PC-3 (cell line): ENCODE measurements at regions not wholly inside any gene's neighbourhood (a gene's known extent, or its start where the extent isn't known, plus 50 kb on each side); places are given as distances from the start of the nearest gene placed in this dataset.
A peak's percentile ranks its signal among the peaks of the same experiment; 100 is the strongest.

Experiments used
- ATAC-seq: fragments of 200-7000 bp; cut with Tn5 transposase; 2 replicates; pipeline ENCODE4 v1.9.1; 2020; ENCODE audit warnings: mild to moderate bottlenecking, moderate library complexity
- BruUV-seq: library from RNA; stranded (reverse); fragments of 400-500 nt; replicated peaks from 2 replicates; lab custom pipeline; 2021; lab: Mats Ljungman, UMichigan
- CTCF ChIA-PET: fragments of 300-600 bp; sonication (Branson Sonifier 250); formaldehyde crosslinking; loops from one replicate; lab custom pipeline; 2022; ENCODE audit warnings: antibody characterized with exemption; lab: Charles Lee
- POLR2A ChIA-PET: fragments of 300-600 bp; sonication (Branson Sonifier 250); formaldehyde crosslinking; loops from one replicate; lab custom pipeline; 2022; ENCODE audit warnings: antibody characterized with exemption; ENCODE audit not compliant: unreplicated experiment; lab: Charles Lee
- DNase-seq: peaks from one replicate; pipeline ENCODE4 v3.0.0-alpha.2; 2015
- H2AFZ ChIP-seq: fragments of 300-600 bp; sonication (generic); 2 replicates; pipeline ENCODE4 v1.6.0; 2016; ENCODE audit warnings: antibody characterized with exemption, low read length
- H3F3A ChIP-seq: fragments of 300-600 bp; sonication (generic); one replicate; pipeline ENCODE4 v1.6.0; 2017; ENCODE audit warnings: antibody characterized with exemption, low read length, control low read depth, mild to moderate bottlenecking; ENCODE audit not compliant: unreplicated experiment
- H3K27ac ChIP-seq: fragments of 300-600 bp; sonication (generic); 2 replicates; pipeline ENCODE4 v1.5.1; 2016; ENCODE audit warnings: mild to moderate bottlenecking, low read length
- H3K27me3 ChIP-seq: fragments of 300-600 bp; sonication (generic); 2 replicates; pipeline ENCODE4 v1.6.1; 2016; ENCODE audit warnings: low read length, mixed read lengths
- H3K36me3 ChIP-seq: fragments of 300-600 bp; sonication (generic); 2 replicates; pipeline ENCODE4 v1.6.1; 2016; ENCODE audit warnings: low read depth, mixed run types, low read length, mixed read lengths
- H3K4me1 ChIP-seq: fragments of 300-600 bp; sonication (generic); 2 replicates; pipeline ENCODE4 v1.5.1; 2016; ENCODE audit warnings: low read length; ENCODE audit not compliant: insufficient read depth
- H3K4me2 ChIP-seq: fragments of 300-600 bp; sonication (generic); 2 replicates; pipeline ENCODE4 v1.6.0; 2016; ENCODE audit warnings: low read length
- H3K4me3 ChIP-seq: fragments of 300-600 bp; sonication (generic); 2 replicates; pipeline ENCODE4 v1.5.1; 2016; ENCODE audit warnings: mild to moderate bottlenecking, low read length, mixed read lengths
- H3K79me2 ChIP-seq: fragments of 300-600 bp; sonication (generic); 2 replicates; pipeline ENCODE4 v1.6.1; 2017; ENCODE audit warnings: low read length, mixed read lengths
- H3K9ac ChIP-seq: fragments of 300-600 bp; sonication (generic); 2 replicates; pipeline ENCODE4 v1.6.0; 2016; ENCODE audit warnings: mild to moderate bottlenecking, low read length
- H3K9me2 ChIP-seq: fragments of 300-600 bp; sonication (generic); replicated peaks from 2 replicates; pipeline ENCODE4 v1.6.1; 2016; ENCODE audit warnings: mixed run types, low read length, mixed read lengths
- H3K9me3 ChIP-seq: fragments of 300-600 bp; sonication (generic); 2 replicates; pipeline ENCODE4 v1.6.1; 2016; ENCODE audit warnings: low read length, mixed read lengths
- H4K20me1 ChIP-seq: fragments of 300-600 bp; sonication (generic); 2 replicates; pipeline ENCODE4 v1.6.1; 2016; ENCODE audit warnings: low read length, mixed read lengths
- CTCF ChIP-seq: fragments of 300-600 bp; sonication (generic); conservative IDR thresholded peaks from 2 replicates; pipeline ENCODE4 v1.5.1; 2017; ENCODE audit warnings: antibody characterized with exemption, low read depth, mild to moderate bottlenecking, low read length
- EZH2 ChIP-seq: fragments of 300-600 bp; sonication (generic); IDR thresholded peaks from one replicate; pipeline ENCODE4 v1.6.1; 2017; ENCODE audit warnings: antibody characterized with exemption, mild to moderate bottlenecking, low read length; ENCODE audit not compliant: unreplicated experiment
- EZH2phosphoT487 ChIP-seq: fragments of 300-600 bp; sonication (generic); IDR thresholded peaks from 2 replicates; pipeline ENCODE4 v1.6.1; 2018; ENCODE audit warnings: mild to moderate bottlenecking, antibody characterized with exemption, low read length, borderline replicate concordance
- intact Hi-C: fragments of 100-400 bp; cut with micrococcal nuclease; formaldehyde crosslinking; loops from 2 replicates; pipeline ENCODE4 v1.9.0; 2023

GRCh38 chr9:119968836-119969707, 599.8 kb upstream of the BRINP1 start:
- CTCF ChIA-PET, result no interaction called here
- peak; percentile 43 for DNase-seq
- no peaks in the 10 kb centered on the region for H3K4me1 ChIP-seq
- no peaks in the 10 kb centered on the region for H3F3A ChIP-seq
- POLR2A ChIA-PET, result no interaction called here
- H3K4me3 ChIP-seq, result no peak overlapping the region
- no peak for TF ChIP-seq EZH2phosphoT487
- TF ChIP-seq CTCF, result peak; percentile 81
- intact Hi-C loops, result loop anchor here (10.0 kb wide), 1 partner anchor 506 kb away; no protein-coding TSS in a partner anchor
- H3K9me3 ChIP-seq, result no peaks in the 10 kb centered on the region
- no peak overlapping the region for H3K9ac ChIP-seq
- ATAC-seq, result peak; percentile 59
- no peaks in the 10 kb centered on the region for H3K27me3 ChIP-seq
- H3K36me3 ChIP-seq, result no peaks in the 10 kb centered on the region
- no peak overlapping the region for H3K4me2 ChIP-seq
- no peaks in the 10 kb centered on the region for H3K79me2 ChIP-seq
- BruUV-seq, result no TSS peak
- H4K20me1 ChIP-seq, result no peaks in the 10 kb centered on the region
- no peak overlapping the region for H3K27ac ChIP-seq
- no peak overlapping the region for H2AFZ ChIP-seq
- no peaks in the 10 kb centered on the region for H3K9me2 ChIP-seq

GRCh38 chr9:119967867-119968535, 598.8 kb upstream of the BRINP1 start:
- POLR2A ChIA-PET, result no interaction called here
- H3K79me2 ChIP-seq, result no peaks in the 10 kb centered on the region
- no peak overlapping the region for H3K4me2 ChIP-seq
- H2AFZ ChIP-seq, result no peak overlapping the region
- H3K4me3 ChIP-seq, result no peak overlapping the region
- H3F3A ChIP-seq, result no peaks in the 10 kb centered on the region
- H3K27ac ChIP-seq, result no peak overlapping the region
- CTCF ChIA-PET, result no interaction called here
- no peaks in the 10 kb centered on the region for H3K4me1 ChIP-seq
- no TSS peak for BruUV-seq
- ATAC-seq (no peak), DNase-seq (no peak)
- intact Hi-C loops, result loop anchor here (10.0 kb wide), 1 partner anchor 507 kb away; no protein-coding TSS in a partner anchor
- no peaks in the 10 kb centered on the region for H3K27me3 ChIP-seq
- H4K20me1 ChIP-seq, result no peaks in the 10 kb centered on the region
- TF ChIP-seq CTCF, result no peak
- TF ChIP-seq EZH2phosphoT487, result no peak
- no peak for TF ChIP-seq EZH2
- H3K9me2 ChIP-seq, result no peaks in the 10 kb centered on the region
- H3K36me3 ChIP-seq, result no peaks in the 10 kb centered on the region
- no peaks in the 10 kb centered on the region for H3K9me3 ChIP-seq
- H3K9ac ChIP-seq, result no peak overlapping the region

GRCh38 chr9:119963798-119964372, 594.6 kb upstream of the BRINP1 start:
- H3K36me3 ChIP-seq, result no peaks in the 10 kb centered on the region
- ChIA-PET POLR2A (no interaction called here), CTCF (no interaction called here)
- H3K27ac ChIP-seq, result no peak overlapping the region
- H3K27me3 ChIP-seq, result no peaks in the 10 kb centered on the region
- H3K4me2 ChIP-seq, result no peak overlapping the region
- BruUV-seq, result no TSS peak
- TF ChIP-seq EZH2, result no peak
- TF ChIP-seq CTCF, result no peak
- no peak for TF ChIP-seq EZH2phosphoT487
- no peak overlapping the region for H3K4me3 ChIP-seq
- H3K9ac ChIP-seq, result no peak overlapping the region
- DNase-seq, result peak; percentile 40
- no peaks in the 10 kb centered on the region for H3K9me2 ChIP-seq
- no peaks in the 10 kb centered on the region for H3K9me3 ChIP-seq
- no peak overlapping the region for H2AFZ ChIP-seq
- H3F3A ChIP-seq, result no peaks in the 10 kb centered on the region
- no peaks in the 10 kb centered on the region for H4K20me1 ChIP-seq
- intact Hi-C loops, result loop anchor here (5.0 to 10.0 kb wide), 2 partner anchors 383 to 511 kb away; no protein-coding TSS in a partner anchor
- H3K79me2 ChIP-seq, result no peaks in the 10 kb centered on the region
- H3K4me1 ChIP-seq, result no peaks in the 10 kb centered on the region
- ATAC-seq, result no peak
